AML-193 (cell line): ENCODE measurements at regions not wholly inside any gene's neighbourhood (a gene's known extent, or its start where the extent isn't known, plus 50 kb on each side); places are given as distances from the start of the nearest gene placed in this dataset.
"Not testable (repeated sequence)": the region's sequence is repeated elsewhere in the genome, so short reads cannot be mapped to it uniquely, and the experiment has no call there.

Experiments
- DNase-seq, 2 experiments: peaks; one replicate each; lab custom pipeline; 2025; lab: John Stamatoyannopoulos, UW

DNA sequence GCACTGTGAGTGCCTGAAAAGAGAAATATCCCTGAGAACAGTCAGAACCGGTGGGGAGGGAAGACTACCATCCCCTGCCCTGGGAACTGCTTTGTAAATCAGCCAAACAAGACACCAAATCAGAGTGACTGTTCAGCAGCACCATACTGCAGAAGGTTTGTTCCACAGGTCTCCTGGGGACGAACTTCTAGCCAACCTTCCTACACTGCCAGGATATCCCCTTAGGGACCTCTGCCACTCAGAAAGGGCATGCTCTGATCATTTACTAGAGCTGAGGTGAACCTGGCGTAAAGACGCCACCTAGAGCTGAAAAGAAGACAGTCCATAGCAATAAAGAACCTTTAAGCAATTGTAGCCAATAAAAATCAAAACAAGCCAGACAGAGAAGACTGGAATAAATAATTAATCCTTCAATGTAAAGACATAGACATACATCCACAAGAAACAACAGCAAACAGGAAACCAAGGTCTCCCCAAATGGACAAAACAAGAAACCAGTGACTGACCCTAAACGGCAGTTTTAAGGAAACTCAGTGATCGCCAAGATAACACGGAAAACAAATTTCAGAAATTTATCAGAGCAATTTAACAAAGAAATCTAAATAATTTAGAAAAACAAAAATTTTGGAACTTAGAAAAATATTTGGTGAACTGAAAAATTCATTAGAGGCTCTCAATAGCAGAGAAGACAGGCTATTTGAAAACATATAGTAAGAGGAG lies 228.1 kb upstream of the AMIGO2 start:
- peak; percentile 46 to 69 for DNase-seq

DNA sequence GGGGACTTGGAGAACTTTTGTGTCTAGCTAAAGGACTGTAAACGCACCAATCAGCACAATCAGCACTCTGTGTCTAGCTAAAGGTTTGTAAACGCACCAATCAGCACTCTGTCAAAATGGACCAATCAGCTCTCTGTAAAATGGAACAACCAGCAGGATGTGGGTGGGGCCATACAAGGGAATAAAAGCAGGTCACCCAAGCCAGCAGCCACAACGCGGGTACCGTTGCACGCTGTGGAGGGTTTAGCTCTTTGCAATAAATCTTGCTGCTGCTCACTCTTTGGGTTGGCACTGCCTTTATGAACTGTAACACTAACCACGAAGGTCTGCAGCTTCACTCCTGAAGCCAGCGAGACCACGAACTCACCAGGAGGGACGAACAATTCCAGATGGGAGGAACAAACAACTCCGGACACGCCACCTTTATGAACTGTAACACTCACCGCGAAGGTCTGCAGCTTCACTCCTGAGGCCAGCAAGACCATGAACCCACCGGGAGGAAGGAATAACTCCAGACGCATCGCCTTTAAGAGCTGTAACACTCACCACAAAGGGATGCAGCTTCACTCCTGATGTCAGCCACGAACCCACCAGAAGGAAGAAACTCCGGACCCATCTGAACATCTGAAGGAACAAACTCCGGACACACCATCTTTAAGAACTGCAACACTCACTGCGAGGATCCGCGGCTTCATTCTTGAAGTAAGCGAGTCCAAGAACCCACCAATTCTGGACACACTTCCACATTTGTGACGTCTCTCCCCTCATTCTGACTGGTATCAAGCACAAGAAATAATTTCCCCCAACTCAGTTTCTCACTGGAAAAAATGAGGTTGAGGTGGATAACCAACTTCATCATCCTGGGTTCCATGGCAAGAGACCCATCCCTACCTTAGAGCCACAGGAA lies 227.3 kb upstream of the AMIGO2 start:
- DNase-seq: not testable (repeated sequence)

DNA sequence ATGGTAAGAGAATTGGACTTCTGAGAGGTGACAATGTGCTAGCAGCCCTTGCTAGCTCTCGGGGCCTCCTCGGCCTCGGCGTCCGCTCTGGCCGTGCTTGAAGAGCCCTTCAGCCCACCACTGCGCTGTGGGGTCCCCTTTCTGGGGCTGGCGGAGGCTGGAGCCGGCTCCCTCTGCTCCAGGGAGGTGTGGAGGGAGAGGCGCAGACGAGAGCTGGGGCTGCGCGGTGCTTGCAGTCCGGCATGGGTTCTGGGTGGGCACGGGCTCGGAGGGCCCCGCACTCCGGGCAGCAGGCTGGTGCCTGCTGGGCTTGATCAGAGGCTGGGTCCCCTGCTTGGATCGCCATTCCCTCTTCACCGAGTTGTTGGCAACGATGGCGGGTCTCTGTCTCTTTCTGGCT lies 226.4 kb upstream of the AMIGO2 start:
- DNase-seq: no peak

- DNase-seq: no peak
Measured at GRCh38 chr12:47305464-47305863, 225.7 kb upstream of the AMIGO2 start.

GRCh38 chr12:47303995-47304560 lies 224.3 kb upstream of the AMIGO2 start:
- DNase-seq: no peak

DNA sequence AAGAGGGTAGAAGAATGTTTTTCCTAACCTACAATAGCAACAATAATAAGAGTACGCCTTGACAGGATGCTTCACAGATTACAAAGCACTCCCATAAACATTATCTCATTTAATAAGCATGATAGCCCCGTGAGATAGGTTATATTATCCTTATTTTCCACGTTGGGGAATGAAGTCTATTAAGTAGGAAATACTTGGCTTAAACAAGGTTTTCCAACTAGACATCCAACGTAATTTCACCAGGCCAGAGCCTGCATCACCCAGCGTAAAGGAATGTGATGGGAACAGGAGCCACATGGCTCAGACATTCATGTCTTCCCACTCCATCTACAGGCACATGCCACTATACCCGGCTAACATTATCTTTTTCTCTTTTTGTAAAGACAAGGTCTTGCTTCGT lies 223.4 kb upstream of the AMIGO2 start:
- DNase-seq: no peak

GRCh38 chr12:47302111-47302671 lies 222.4 kb upstream of the AMIGO2 start:
- DNase-seq: no peak

DNA sequence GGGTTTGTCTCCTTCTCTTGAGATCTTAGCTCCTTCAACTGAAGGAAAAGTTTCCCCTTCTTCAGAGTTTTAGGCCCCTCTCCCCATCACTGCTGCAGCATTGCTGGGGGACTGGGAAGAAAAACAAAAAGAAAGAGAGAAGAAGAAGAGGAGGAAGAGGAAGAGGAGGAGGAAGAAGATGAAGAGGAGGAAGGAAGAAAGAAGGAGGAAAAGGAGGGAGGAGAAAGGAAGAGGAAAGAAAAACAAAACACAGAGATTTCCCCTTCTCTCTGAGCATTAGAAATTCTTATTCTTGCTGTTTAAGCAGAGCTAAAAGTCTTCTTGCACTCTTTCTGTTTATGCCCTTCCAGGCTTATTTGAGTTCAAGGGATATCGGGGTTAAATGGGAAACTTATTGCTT lies 219.8 kb upstream of the AMIGO2 start:
- no peak for DNase-seq

DNA sequence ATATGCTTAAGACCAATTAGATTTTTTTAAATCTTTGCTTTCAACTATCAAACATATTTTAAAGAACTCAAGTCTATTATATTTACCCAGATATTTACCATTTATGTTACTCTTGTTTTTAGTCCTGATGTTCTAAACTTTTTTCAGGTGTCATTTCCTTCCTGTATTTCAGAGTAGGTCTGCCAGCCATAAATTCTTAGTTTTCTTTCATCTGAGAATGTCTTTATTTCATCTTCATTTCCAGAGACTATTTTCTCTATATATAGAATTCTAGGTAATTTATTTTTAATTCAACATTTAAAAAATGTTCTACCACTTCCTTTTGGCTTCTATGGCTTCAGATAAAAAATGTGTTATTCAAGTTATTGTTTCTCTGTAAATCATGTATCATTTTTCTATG lies 218.2 kb upstream of the AMIGO2 start:
- DNase-seq: no peak

GRCh38 chr12:47296828-47297227 lies 217.1 kb upstream of the AMIGO2 start:
- DNase-seq: no peak

DNA sequence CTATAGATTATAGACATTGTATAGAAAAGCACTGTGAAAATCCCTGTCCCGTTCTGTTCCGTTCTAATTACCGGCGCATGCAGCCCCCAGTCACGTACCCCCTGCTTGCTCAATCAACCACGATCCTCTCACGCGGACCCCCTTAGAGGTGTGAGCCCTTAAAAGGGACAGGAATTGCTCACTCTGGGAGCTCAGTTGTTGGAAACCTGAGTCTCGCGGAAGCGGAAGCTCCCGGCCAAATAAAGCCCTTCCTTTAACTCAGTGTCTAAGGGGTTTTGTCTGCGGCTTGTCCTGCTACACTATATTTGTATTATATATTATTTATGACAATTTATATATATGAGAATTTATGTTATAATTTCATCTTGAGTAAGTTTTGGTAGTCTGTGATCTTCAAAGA lies 213.6 kb upstream of the AMIGO2 start:
- DNase-seq: no peak

- no peak for DNase-seq
Measured at GRCh38 chr12:47286676-47287075, 206.9 kb upstream of the AMIGO2 start.
